GM12878 (cell line): ENCODE measurements at regions not wholly inside any gene's neighbourhood (a gene's known extent, or its start where the extent isn't known, plus 50 kb on each side); places are given as distances from the start of the nearest gene placed in this dataset.

ENCODE experiments used
- ATAC-seq: fragments of 200-7000 bp; cut with Tn5 transposase; 3 replicates; pipeline ENCODE4 v1.9.1; 2020; ENCODE audit warnings: mild to moderate bottlenecking, moderate library complexity
- BruUV-seq: library from RNA; stranded (reverse); fragments of 400-500 nt; replicated peaks from 2 replicates; lab custom pipeline; 2021; lab: Mats Ljungman, UMichigan
- CTCF ChIA-PET: fragments of 300-600 bp; sonication (Branson Sonifier 250); formaldehyde crosslinking; extraction: SDS; loops from one replicate; lab custom pipeline; 2021; ENCODE audit warnings: inconsistent platforms; lab: Yijun Ruan, JAX
- POLR2A ChIA-PET: fragments of 350-600 bp; formaldehyde crosslinking; extraction: SDS; loops from one replicate; lab custom pipeline; 2021; ENCODE audit warnings: inconsistent platforms; lab: Charles Lee
- RAD21 ChIA-PET: fragments of 300-600 bp; sonication (Branson Sonifier 250); formaldehyde crosslinking; loops from one replicate; lab custom pipeline; 2023; ENCODE audit warnings: antibody characterized with exemption; ENCODE audit not compliant: unreplicated experiment; lab: Charles Lee
- SMC1A ChIA-PET: fragments of 300-600 bp; sonication (Branson Sonifier 250); formaldehyde crosslinking; loops from one replicate; lab custom pipeline; 2023; ENCODE audit not compliant: unreplicated experiment, uncharacterized antibody; lab: Charles Lee
- DNase-seq: peaks from one replicate; pipeline ENCODE4 v3.0.0-alpha.2; 2011; ENCODE audit warnings: low read depth, low spot score
- FAIRE-seq: peaks from 3 replicates; lab custom pipeline; 2011; peaks lifted over from hg19 to GRCh38; lab: Jason Lieb, UNC
- H2AFZ ChIP-seq: 2 replicates; pipeline ENCODE4 v1.6.0; 2011; ENCODE audit warnings: low read depth, low read length, control low read depth; ENCODE audit not compliant: control insufficient read depth
- H3K27ac ChIP-seq: 2 replicates; pipeline ENCODE4 v1.5.1; 2011; ENCODE audit warnings: control low read depth; ENCODE audit not compliant: control insufficient read depth, insufficient read depth
- H3K27me3 ChIP-seq, 2 experiments: replicated peaks in 1 of 2; 2 replicates each; pipeline versions ENCODE4 v1.6.0 to v1.6.1; 2011; ENCODE audit warnings: low read length in 1 of 2; ENCODE audit not compliant: control insufficient read depth in 2 of 2, insufficient read depth in 2 of 2
- H3K36me3 ChIP-seq, 2 experiments: 2 replicates each; pipeline ENCODE4 v1.5.1; 2011; ENCODE audit warnings: low read length in 1 of 2; ENCODE audit not compliant: control insufficient read depth in 2 of 2, insufficient read depth in 2 of 2
- H3K4me1 ChIP-seq: 2 replicates; pipeline ENCODE4 v1.6.1; 2011; ENCODE audit warnings: mild to moderate bottlenecking, low read length, moderate library complexity, mixed read lengths; ENCODE audit not compliant: control insufficient read depth, insufficient read depth
- H3K4me2 ChIP-seq: 2 replicates; pipeline ENCODE4 v1.6.0; 2011; ENCODE audit warnings: control low read depth; ENCODE audit not compliant: control insufficient read depth, insufficient read depth
- H3K4me3 ChIP-seq: fragments of 200-600 bp; sonication (generic); 2 replicates; pipeline ENCODE4 v1.5.1; 2016
- H3K79me2 ChIP-seq: 2 replicates; pipeline ENCODE4 v1.6.0; 2011; ENCODE audit warnings: low read length; ENCODE audit not compliant: control insufficient read depth, insufficient read depth
- H3K9ac ChIP-seq: 2 replicates; pipeline ENCODE4 v1.8.0; 2011; ENCODE audit warnings: low read length, control low read depth, mixed read lengths; ENCODE audit not compliant: control insufficient read depth, insufficient read depth
- H3K9me3 ChIP-seq: replicated peaks from 3 replicates; pipeline ENCODE4 v1.5.1; 2011; ENCODE audit warnings: mild to moderate bottlenecking, low read length; ENCODE audit not compliant: control insufficient read depth, insufficient read depth
- H4K20me1 ChIP-seq: 2 replicates; pipeline ENCODE4 v1.6.0; 2011; ENCODE audit not compliant: control insufficient read depth, insufficient read depth
- CBFB ChIP-seq: IDR thresholded peaks from 2 replicates; pipeline ENCODE4 v1.6.1; 2016; ENCODE audit warnings: antibody characterized with exemption, low read depth
- ETV6 ChIP-seq, 2 experiments: fragments of 450-650 bp in 1 of 2; IDR thresholded peaks in 1 of 2; conservative IDR thresholded peaks in 1 of 2; 2 replicates each; pipeline ENCODE4 v1.6.1; 2014; ENCODE audit warnings: antibody characterized with exemption in 1 of 2, borderline replicate concordance in 1 of 2, low read depth in 1 of 2, mild to moderate bottlenecking in 1 of 2, moderate library complexity in 1 of 2
- EZH2 ChIP-seq: IDR thresholded peaks from 2 replicates; pipeline ENCODE4 v1.6.1; 2012; ENCODE audit warnings: low read depth, mild to moderate bottlenecking, control low read depth, inconsistent platforms, low read length, borderline replicate concordance; ENCODE audit not compliant: control insufficient read depth
- IRF5 ChIP-seq: fragments of 450-650 bp; IDR thresholded peaks from 2 replicates; pipeline ENCODE4 v1.6.1; 2017; ENCODE audit warnings: borderline replicate concordance
- NBN ChIP-seq: fragments of 450-650 bp; IDR thresholded peaks from 2 replicates; pipeline ENCODE4 v1.6.1; 2016
- PAX5 ChIP-seq: IDR thresholded peaks from 2 replicates; pipeline ENCODE4 v1.6.1; 2011; ENCODE audit warnings: low read depth, low read length, borderline replicate concordance
- PAX8 ChIP-seq: fragments of 450-650 bp; IDR thresholded peaks from 2 replicates; pipeline ENCODE4 v1.6.1; 2017; ENCODE audit warnings: mild to moderate bottlenecking, moderate library complexity
- POLR2A ChIP-seq: IDR thresholded peaks from 2 replicates; pipeline ENCODE4 v1.6.1; 2011; ENCODE audit warnings: low read depth, mild to moderate bottlenecking, low read length
- SMAD5 ChIP-seq: IDR thresholded peaks from 2 replicates; pipeline ENCODE4 v1.6.1; 2016; ENCODE audit warnings: antibody characterized with exemption, low read depth
- TCF7 ChIP-seq: IDR thresholded peaks from 2 replicates; pipeline ENCODE4 v1.6.1; 2014; ENCODE audit warnings: antibody characterized with exemption, borderline replicate concordance
- USF2 ChIP-seq: IDR thresholded peaks from 2 replicates; pipeline ENCODE4 v1.6.1; 2011; ENCODE audit warnings: low read depth, low read length, improper control_type of control experiment, borderline replicate concordance
- ZBTB33 ChIP-seq: fragments of 450-650 bp; IDR thresholded peaks from 2 replicates; pipeline ENCODE4 v1.6.1; 2017; ENCODE audit warnings: mild to moderate bottlenecking
- WGBS: methylation state at CpG from one replicate; pipeline ENCODE4 v1.1.6; 2016; ENCODE audit warnings: low lambda C conversion rate; ENCODE audit not compliant: insufficient replicate concordance, insufficient coverage; ENCODE audit errors: missing lambda C conversion rate; 5-methylcytosine and 5-hydroxymethylcytosine counted together
- in situ Hi-C: fragments of 300-500 bp; cut with MboI; formaldehyde crosslinking; loops from 9 replicates; pipeline ENCODE4 v1.14.3; 2018; ENCODE audit warnings: mixed read lengths
- intact Hi-C: fragments of 100-400 bp; cut with micrococcal nuclease; formaldehyde crosslinking; loops from one replicate; pipeline ENCODE4 v1.14.2; 2022; ENCODE audit not compliant: unreplicated experiment

- SMC1A ChIA-PET, result no interaction called here
- WGBS, result 46% methylated on average over 11 of the region's 12 CpGs
- BruUV-seq, result no TSS peak
- in situ Hi-C loops, result no loop called here
- Histone ChIP-seq H4K20me1 (no peaks in the 10 kb centered on the region), H3K4me2 (no peak overlapping the region), H3K79me2 (no peaks in the 10 kb centered on the region), H3K4me3 (no peak overlapping the region), H3K27ac (no peak overlapping the region), H3K27me3 (no peaks in the 10 kb centered on the region), H3K4me1 (no peaks in the 10 kb centered on the region), H3K9me3 (no peaks in the 10 kb centered on the region; the same call in 2 of the 3 replicates), H2AFZ (no peak overlapping the region), H3K36me3 (no peaks in the 10 kb centered on the region), H3K9ac (no peak overlapping the region)
- DNase-seq (no peak), ATAC-seq (no peak), FAIRE-seq (no peak)
- POLR2A ChIA-PET, result no interaction called here
- intact Hi-C loops, result no loop called here
- CTCF ChIA-PET, result no interaction called here
- RAD21 ChIA-PET, result no interaction called here
- TF ChIP-seq POLR2A, result no peak
- TF ChIP-seq NBN, result no peak
- no peak for TF ChIP-seq EZH2
- no peak for TF ChIP-seq USF2
- TF ChIP-seq ETV6 (conservative IDR thresholded peaks at IDR 0.05 in 1 of 2, IDR thresholded peaks at IDR 0.05 in 1 of 2; ENCODE audit: borderline replicate concordance in 1 of 2, low read depth in 1 of 2), result no peak
- TF ChIP-seq CBFB, result no peak
- TF ChIP-seq ZBTB33, result no peak
- no peak for TF ChIP-seq PAX8
- no peak for TF ChIP-seq PAX5
- TF ChIP-seq TCF7, result no peak
- TF ChIP-seq IRF5, result no peak
- no peak for TF ChIP-seq SMAD5
Measured at GRCh38 chr18:78423811-78424210, 555.8 kb upstream of the SALL3 start.
